K562 (cell line): ENCODE measurements at regions not wholly inside any gene's neighbourhood (a gene's known extent, or its start where the extent isn't known, plus 50 kb on each side); places are given as distances from the start of the nearest gene placed in this dataset.

Experiments
- ATAC-seq: fragments of 200-7000 bp; cut with Tn5 transposase; 3 replicates; pipeline ENCODE4 v1.9.1; 2020; ENCODE audit warnings: moderate library complexity
- BruUV-seq: library from RNA; stranded (reverse); fragments of 400-500 nt; replicated peaks from 2 replicates; lab custom pipeline; 2021; lab: Mats Ljungman, UMichigan
- CTCF ChIA-PET: fragments of 300-600 bp; formaldehyde crosslinking; extraction: SDS; loops from one replicate; lab custom pipeline; 2021; ENCODE audit warnings: low intra/inter-chr PET ratio; lab: Yijun Ruan, JAX
- POLR2A ChIA-PET: fragments of 300-600, 350-650 bp; sonication (Branson Sonifier 250); formaldehyde crosslinking; extraction: SDS; loops from one replicate; lab custom pipeline; 2021; ENCODE audit warnings: antibody characterized with exemption, inconsistent platforms; lab: Yijun Ruan, JAX
- DNase-seq, 4 experiments: peaks; one replicate each; pipeline versions ENCODE4 v3.0.0 to v3.0.0-alpha.2; 2011 to 2018; ENCODE audit warnings: low spot score in 3 of 4, mixed read lengths in 3 of 4; ENCODE audit errors: extremely low read depth in 1 of 4
- FAIRE-seq: peaks from 2 replicates; lab custom pipeline; 2011; peaks lifted over from hg19 to GRCh38; lab: Jason Lieb, UNC
- H2AFZ ChIP-seq: 2 replicates; pipeline ENCODE4 v1.6.0; 2011; ENCODE audit warnings: low read depth, low read length, control low read depth, inconsistent platforms
- H3K27ac ChIP-seq: fragments of 200-600 bp; 3 replicates; pipeline ENCODE4 v1.8.0; 2011; ENCODE audit warnings: low read depth, mild to moderate bottlenecking, control low read depth, inconsistent platforms, low read length, moderate library complexity, mixed read lengths; ENCODE audit errors: extremely low read depth
- H3K27me3 ChIP-seq, 2 experiments: fragments of 300-600 bp in 1 of 2; 2 replicates in 1 of 2; 3 replicates in 1 of 2; pipeline versions ENCODE4 v1.6.0 to v1.8.0; 2011; ENCODE audit warnings: inconsistent platforms in 2 of 2, low read length in 2 of 2, mild to moderate bottlenecking in 1 of 2, mixed read lengths in 1 of 2, moderate library complexity in 1 of 2; ENCODE audit not compliant: control insufficient read depth in 2 of 2, insufficient read depth in 2 of 2
- H3K36me3 ChIP-seq: fragments of 300-600 bp; 3 replicates; pipeline ENCODE4 v1.8.0; 2011; ENCODE audit warnings: mild to moderate bottlenecking, low read length, inconsistent platforms; ENCODE audit not compliant: control insufficient read depth, insufficient read depth
- H3K4me1 ChIP-seq, 2 experiments: fragments of 200-600 bp in 1 of 2; replicated peaks in 1 of 2; 2 replicates in 1 of 2; 3 replicates in 1 of 2; pipeline versions ENCODE4 v1.5.1 to v1.8.0; 2011; ENCODE audit warnings: inconsistent platforms in 2 of 2, low read length in 2 of 2, mild to moderate bottlenecking in 1 of 2, mixed read lengths in 1 of 2, moderate library complexity in 1 of 2; ENCODE audit not compliant: control insufficient read depth in 2 of 2, insufficient read depth in 2 of 2
- H3K4me2 ChIP-seq: 2 replicates; pipeline ENCODE4 v1.6.1; 2011; ENCODE audit warnings: low read length, control low read depth, inconsistent platforms, mixed read lengths; ENCODE audit not compliant: insufficient read depth
- H3K4me3 ChIP-seq: fragments of 200-600 bp; sonication (generic), shearing (Covaris generic); 2 replicates; pipeline ENCODE4 v1.5.1; 2016; ENCODE audit warnings: control low read depth, inconsistent platforms
- H3K79me2 ChIP-seq: fragments of 200-600 bp; 3 replicates; pipeline ENCODE4 v1.8.0; 2011; ENCODE audit warnings: low read length, inconsistent platforms; ENCODE audit not compliant: control insufficient read depth, insufficient read depth
- H3K9ac ChIP-seq, 2 experiments: 2 replicates each; pipeline versions ENCODE4 v1.6.0 to v1.6.1; 2011; ENCODE audit warnings: low read depth in 2 of 2, low read length in 2 of 2, control low read depth in 1 of 2, inconsistent platforms in 1 of 2, mild to moderate bottlenecking in 1 of 2, mixed read lengths in 1 of 2; ENCODE audit not compliant: insufficient read depth in 1 of 2
- H3K9me1 ChIP-seq: one replicate; pipeline ENCODE4 v1.6.0; 2011; ENCODE audit warnings: inconsistent platforms, mild to moderate bottlenecking, low read length, moderate library complexity; ENCODE audit not compliant: control insufficient read depth, insufficient read depth
- H3K9me3 ChIP-seq: replicated peaks from 2 replicates; pipeline ENCODE4 v1.5.1; 2011; ENCODE audit warnings: low read depth, low read length, inconsistent platforms; ENCODE audit not compliant: control insufficient read depth, insufficient read depth
- H4K20me1 ChIP-seq: replicated peaks from 2 replicates; pipeline ENCODE4 v1.6.1; 2011; ENCODE audit warnings: low read length, inconsistent platforms, mixed read lengths; ENCODE audit not compliant: control insufficient read depth, insufficient read depth
- ARNT ChIP-seq, 2 experiments: fragments of 450-650 bp; IDR thresholded peaks; 2 replicates each; pipeline ENCODE4 v1.6.1; 2016; ENCODE audit warnings: mild to moderate bottlenecking in 1 of 2
- FOXK1 ChIP-seq: sonication (generic); formaldehyde crosslinking; IDR thresholded peaks from 2 replicates; pipeline ENCODE4 v1.8.0; 2022; ENCODE audit warnings: missing genetic modification reagents, mild to moderate bottlenecking, borderline replicate concordance
- MCM5 ChIP-seq: fragments of 450-650 bp; IDR thresholded peaks from 2 replicates; pipeline ENCODE4 v1.6.1; 2016; ENCODE audit warnings: low read depth
- RBM25 ChIP-seq: fragments of 200-400 bp; formaldehyde crosslinking; IDR thresholded peaks from 2 replicates; pipeline ENCODE4 v1.6.1; 2018; ENCODE audit warnings: low read length, low read depth, moderate library complexity; ENCODE audit not compliant: severe bottlenecking
- TCFL5 ChIP-seq: fragments of 250-450 bp; sonication (Bioruptor Pico); conservative IDR thresholded peaks from 2 replicates; pipeline ENCODE4 v1.6.1; 2021; ENCODE audit warnings: mild to moderate bottlenecking, moderate library complexity, matching md5 sums
- WHSC1 ChIP-seq: IDR thresholded peaks from one replicate; pipeline ENCODE4 v1.6.1; 2012; ENCODE audit warnings: low read length, control low read depth, inconsistent platforms
- ZNF12 ChIP-seq: sonication (generic); formaldehyde crosslinking; IDR thresholded peaks from 2 replicates; pipeline ENCODE4 v1.4.0; 2020; ENCODE audit warnings: mild to moderate bottlenecking, missing genetic modification reagents
- ZNF184 ChIP-seq: sonication (generic); formaldehyde crosslinking; IDR thresholded peaks from 2 replicates; pipeline ENCODE4 v1.5.0; 2020; ENCODE audit warnings: missing genetic modification reagents
- ZNF224 ChIP-seq: sonication (generic); formaldehyde crosslinking; IDR thresholded peaks from 2 replicates; pipeline ENCODE4 v1.8.0; 2022; ENCODE audit warnings: mild to moderate bottlenecking, missing genetic modification reagents
- WGBS: fragments of 100-300 bp; shearing (Covaris generic); methylation state at CpG from one replicate; pipeline ENCODE4 v1.1.6; 2016; ENCODE audit warnings: low coverage, mixed read lengths; ENCODE audit not compliant: insufficient coverage; ENCODE audit errors: missing lambda C conversion rate; 5-methylcytosine and 5-hydroxymethylcytosine counted together
- in situ Hi-C: fragments of 300-500 bp; cut with MboI; formaldehyde crosslinking; loops from 4 replicates; pipeline ENCODE4 v1.15.0; 2018; ENCODE audit warnings: inconsistent platforms, mixed read lengths
- intact Hi-C: fragments of 100-400 bp; cut with micrococcal nuclease; formaldehyde crosslinking; loops from 2 replicates; pipeline ENCODE4 v1.14.2; 2022
- TF ChIP-seq, protein P1 (sequence below): fragments of 250-450 bp; sonication (Bioruptor Pico); IDR thresholded peaks from 2 replicates; pipeline ENCODE4 v1.5.0; 2021
- TF ChIP-seq, protein P2 (sequence below): sonication (generic); formaldehyde crosslinking; IDR thresholded peaks from 2 replicates; pipeline ENCODE4 v1.8.0; 2022; ENCODE audit warnings: missing genetic modification reagents, mild to moderate bottlenecking, moderate library complexity, borderline replicate concordance

DNA sequence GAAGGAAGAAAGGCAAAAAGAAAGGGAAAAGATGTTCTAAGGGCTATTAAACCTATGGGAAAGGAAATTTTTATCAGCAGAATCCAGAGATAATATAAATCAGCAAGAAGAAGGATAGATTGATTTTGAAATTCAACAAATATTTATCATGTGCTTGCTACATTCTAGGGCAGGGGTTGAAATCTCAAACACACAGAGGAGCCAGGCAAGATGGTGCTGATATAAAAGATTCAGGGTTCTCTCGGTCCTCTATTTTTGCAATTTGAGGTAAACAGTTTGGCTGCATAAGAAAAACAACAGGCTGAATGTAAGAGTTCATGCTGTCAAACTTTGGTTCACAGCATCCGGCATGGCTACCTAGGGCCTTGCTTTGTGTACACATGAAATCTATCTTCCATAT, 109.6 kb upstream of the BMP2 start:
- 0% methylated on average over 2 of the region's 2 CpGs for WGBS
- BruUV-seq: no TSS peak
- ATAC-seq: no peak
- CTCF ChIA-PET: no interaction called here
- no peak overlapping the region for H3K4me3 ChIP-seq
- no peak for DNase-seq
- no peaks in the 10 kb centered on the region for H3K79me2 ChIP-seq
- FAIRE-seq: no peak
- H3K27ac ChIP-seq: no peak overlapping the region
- no peak overlapping the region for H2AFZ ChIP-seq
- TF ChIP-seq TCFL5 (CRISPR knock-in tag) (no peak), ARNT (IDR thresholded peaks at IDR 0.05) (no peak), ZNF12 (CRISPR knock-in tag) (no peak), WHSC1 (no peak), FOXK1 (no peak)
- TF ChIP-seq, protein P1, sequence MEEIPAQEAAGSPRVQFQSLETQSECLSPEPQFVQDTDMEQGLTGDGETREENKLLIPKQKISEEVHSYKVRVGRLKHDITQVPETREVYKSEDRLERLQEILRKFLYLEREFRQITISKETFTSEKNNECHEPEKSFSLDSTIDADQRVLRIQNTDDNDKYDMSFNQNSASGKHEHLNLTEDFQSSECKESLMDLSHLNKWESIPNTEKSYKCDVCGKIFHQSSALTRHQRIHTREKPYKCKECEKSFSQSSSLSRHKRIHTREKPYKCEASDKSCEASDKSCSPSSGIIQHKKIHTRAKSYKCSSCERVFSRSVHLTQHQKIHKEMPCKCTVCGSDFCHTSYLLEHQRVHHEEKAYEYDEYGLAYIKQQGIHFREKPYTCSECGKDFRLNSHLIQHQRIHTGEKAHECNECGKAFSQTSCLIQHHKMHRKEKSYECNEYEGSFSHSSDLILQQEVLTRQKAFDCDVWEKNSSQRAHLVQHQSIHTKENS (CRISPR knock-in tag): no peak
- no peaks in the 10 kb centered on the region for H3K27me3 ChIP-seq
- H3K36me3 ChIP-seq: no peaks in the 10 kb centered on the region
- no peak overlapping the region for H3K9ac ChIP-seq
- POLR2A ChIA-PET: no interaction called here
- no peaks in the 10 kb centered on the region for H3K9me3 ChIP-seq
- H4K20me1 ChIP-seq: no peaks in the 10 kb centered on the region
- in situ Hi-C loops: no loop called here
- H3K4me2 ChIP-seq: no peak overlapping the region
- intact Hi-C loops: no loop called here
- no peaks in the 10 kb centered on the region for H3K9me1 ChIP-seq
- no peaks in the 10 kb centered on the region for H3K4me1 ChIP-seq

DNA sequence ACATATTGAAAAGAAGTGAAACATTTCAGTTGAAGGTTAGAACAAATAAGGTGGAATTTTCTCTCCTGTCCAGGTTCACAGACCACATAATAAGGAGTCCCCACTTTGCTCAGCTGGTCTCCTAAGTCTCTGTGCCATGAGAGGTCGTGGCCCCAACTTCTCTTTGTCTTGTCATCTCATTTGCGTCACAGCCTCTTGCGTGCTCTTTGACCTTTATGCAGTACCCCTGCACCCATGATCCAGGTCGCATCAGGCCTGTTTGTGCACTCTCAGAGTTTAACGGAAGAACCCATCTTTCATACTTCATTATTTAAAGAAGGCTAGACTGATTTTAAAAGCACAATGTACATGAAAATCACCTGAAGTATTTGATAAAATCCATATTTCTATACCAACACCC, 110.4 kb upstream of the BMP2 start:
- no peak for DNase-seq
- H3K79me2 ChIP-seq: no peaks in the 10 kb centered on the region
- intact Hi-C loops: no loop called here
- TF ChIP-seq MCM5 (no peak), RBM25 (no peak), ZNF184 (CRISPR knock-in tag) (no peak), ZNF224 (CRISPR knock-in tag) (no peak)
- TF ChIP-seq, protein P2, sequence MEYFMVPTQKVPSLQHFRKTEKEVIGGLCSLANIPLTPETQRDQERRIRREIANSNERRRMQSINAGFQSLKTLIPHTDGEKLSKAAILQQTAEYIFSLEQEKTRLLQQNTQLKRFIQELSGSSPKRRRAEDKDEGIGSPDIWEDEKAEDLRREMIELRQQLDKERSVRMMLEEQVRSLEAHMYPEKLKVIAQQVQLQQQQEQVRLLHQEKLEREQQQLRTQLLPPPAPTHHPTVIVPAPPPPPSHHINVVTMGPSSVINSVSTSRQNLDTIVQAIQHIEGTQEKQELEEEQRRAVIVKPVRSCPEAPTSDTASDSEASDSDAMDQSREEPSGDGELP (CRISPR knock-in tag): no peak

More for the DNA sequence above, 110.4 kb upstream of the BMP2 start:
- in situ Hi-C loops: no loop called here
- Histone ChIP-seq H3K27me3 (no peaks in the 10 kb centered on the region), H2AFZ (no peak overlapping the region), H3K9ac (no peak overlapping the region), H3K9me1 (no peaks in the 10 kb centered on the region), H3K36me3 (no peaks in the 10 kb centered on the region), H4K20me1 (no peaks in the 10 kb centered on the region), H3K4me3 (no peak overlapping the region), H3K9me3 (no peaks in the 10 kb centered on the region), H3K27ac (no peak overlapping the region), H3K4me1 (no peaks in the 10 kb centered on the region), H3K4me2 (no peak overlapping the region)
- ChIA-PET CTCF (no interaction called here), POLR2A (no interaction called here)
- FAIRE-seq (no peak), ATAC-seq (no peak)
- no TSS peak for BruUV-seq
- WGBS: 3% methylated on average over 5 of the region's 5 CpGs
